Aorta (tissue), 5 donors: ENCODE measurements at regions not wholly inside any gene's neighbourhood (a gene's known extent, or its start where the extent isn't known, plus 50 kb on each side); places are given as distances from the start of the nearest gene placed in this dataset.
A peak's percentile ranks its signal among the peaks of the same experiment; 100 is the strongest.
"Not testable (repeated sequence)": the region's sequence is repeated elsewhere in the genome, so short reads cannot be mapped to it uniquely, and the experiment has no call there.

Experiments
- ATAC-seq: fragments of 200-7000 bp; cut with Tn5 transposase; one replicate; pipeline ENCODE4 v1.9.1; 2022; ENCODE audit warnings: moderate library complexity; ENCODE audit not compliant: low FRiP score
- DNase-seq, 2 donors: peaks; one replicate each; pipeline ENCODE4 v3.0.0-alpha.2; 2020
- H3K27ac ChIP-seq, 2 donors: one replicate each; pipeline ENCODE4 v1.5.1; 2013; ENCODE audit warnings: low read length in 2 of 2, mild to moderate bottlenecking in 2 of 2, moderate library complexity in 2 of 2, control low read depth in 1 of 2, inconsistent platforms in 1 of 2, low read depth in 1 of 2
- H3K27me3 ChIP-seq, 2 donors: one replicate each; pipeline ENCODE4 v1.6.1; 2013; ENCODE audit warnings: control low read depth in 1 of 2, low read length in 1 of 2, mild to moderate bottlenecking in 1 of 2, moderate library complexity in 1 of 2; ENCODE audit not compliant: insufficient read depth in 2 of 2, control insufficient read depth in 1 of 2
- H3K36me3 ChIP-seq, 2 donors: one replicate each; pipeline ENCODE4 v1.6.1; 2013; ENCODE audit warnings: control low read depth in 1 of 2, low read length in 1 of 2, mild to moderate bottlenecking in 1 of 2; ENCODE audit not compliant: insufficient read depth in 2 of 2, control insufficient read depth in 1 of 2
- H3K4me1 ChIP-seq, 2 donors: one replicate each; pipeline ENCODE4 v1.6.1; 2013; ENCODE audit warnings: low read length in 2 of 2, control low read depth in 1 of 2, mild to moderate bottlenecking in 1 of 2, moderate library complexity in 1 of 2; ENCODE audit not compliant: insufficient read depth in 2 of 2, control insufficient read depth in 1 of 2
- H3K4me3 ChIP-seq, 2 donors: one replicate each; pipeline ENCODE4 v1.5.1; 2013; ENCODE audit warnings: low read length in 2 of 2, control low read depth in 1 of 2, mild to moderate bottlenecking in 1 of 2
- H3K9me3 ChIP-seq: one replicate; pipeline ENCODE4 v1.6.1; 2013; ENCODE audit warnings: mild to moderate bottlenecking, low read length; ENCODE audit not compliant: control insufficient read depth
- WGBS, 2 donors: extraction: QIAGEN DNeasy Blood & Tissue Kit; methylation state at CpG; one replicate each; pipeline ENCODE4 v1.1.7; 2013; 5-methylcytosine and 5-hydroxymethylcytosine counted together
- intact Hi-C, 2 donors: fragments of 100-400 bp; cut with DNase I; formaldehyde crosslinking; loops; one replicate each; pipeline versions ENCODE4 v1.14.2 to v1.15.0; 2022
- donor health status: healthy with polysubstance abuse.
- donor health status: Bipolar disorder and iron deficiency.
- donor health status: DM: no; HTN: no; CAD: no.
- donor health status: DM: no; HTN: no; CAD: no.
- donor health status: DM: yes; HTN: yes; CAD: no.

- H3K27ac ChIP-seq = peak overlapping the region; percentile 81 to 84
- intact Hi-C loops = loop anchor here in 1 of 2 donors (2.0 kb wide), 1 partner anchor 293 kb away; no protein-coding TSS in a partner anchor
- no peaks in the 10 kb centered on the region for H3K27me3 ChIP-seq
- DNase-seq = peak in 1 of 2 donors; percentile 71
- no peak overlapping the region for H3K4me3 ChIP-seq
- WGBS, 2 donors = 0 to 7% methylated on average over 2 of the region's 2 CpGs
- no peaks in the 10 kb centered on the region for H3K9me3 ChIP-seq
- H3K36me3 ChIP-seq = no peaks in the 10 kb centered on the region
- ATAC-seq = peak; percentile 81
- peaks cover 1 to 2% of the 10 kb centered on the region in 2 donors for H3K4me1 ChIP-seq
Measured at GRCh38 chr4:188332265-188332664, 193.0 kb downstream of the TRIML1 start.

- Histone ChIP-seq H3K36me3 (no peaks in the 10 kb centered on the region), H3K4me1 (peaks cover 1 to 8% of the 10 kb centered on the region in 2 donors), H3K27me3 (no peaks in the 10 kb centered on the region), H3K27ac (no peak overlapping the region), H3K9me3 (no peaks in the 10 kb centered on the region), H3K4me3 (no peak overlapping the region)
- ATAC-seq = no peak
- WGBS, 2 donors = 97 to 98% methylated on average over 23 of the region's 23 CpGs
- intact Hi-C loops = no loop called here
- DNase-seq = no peak
Measured at GRCh38 chr4:188336891-188337290, 197.7 kb downstream of the TRIML1 start.

- intact Hi-C loops = no loop called here
- no peaks in the 10 kb centered on the region for H3K36me3 ChIP-seq
- no peaks in the 10 kb centered on the region for H3K27me3 ChIP-seq
- 88 to 90% methylated on average over 7 of the region's 7 CpGs for WGBS, 2 donors
- H3K4me1 ChIP-seq = peaks cover 0 to 6% of the 10 kb centered on the region in 2 donors
- ATAC-seq = no peak
- no peak overlapping the region for H3K4me3 ChIP-seq
- no peaks in the 10 kb centered on the region for H3K9me3 ChIP-seq
- no peak for DNase-seq
- no peak overlapping the region for H3K27ac ChIP-seq
Measured at GRCh38 chr4:188341428-188341827, 202.2 kb downstream of the TRIML1 start.

- no peaks in the 10 kb centered on the region for H3K9me3 ChIP-seq
- ATAC-seq = no peak
- no peaks in the 10 kb centered on the region for H3K27me3 ChIP-seq
- no peaks in the 10 kb centered on the region for H3K4me1 ChIP-seq
- WGBS, 2 donors = 44 to 57% methylated on average over 9 of the region's 9 CpGs
- no peak overlapping the region for H3K4me3 ChIP-seq
- H3K36me3 ChIP-seq = no peaks in the 10 kb centered on the region
- intact Hi-C loops = no loop called here
- DNase-seq = no peak
- no peak overlapping the region for H3K27ac ChIP-seq
Measured at GRCh38 chr4:188346171-188346809, 207.0 kb downstream of the TRIML1 start.

GRCh38 chr4:188347339-188347738 is 208.1 kb downstream of the TRIML1 start:
- Histone ChIP-seq H3K4me3 (no peak overlapping the region), H3K27ac (no peak overlapping the region), H3K36me3 (no peaks in the 10 kb centered on the region), H3K27me3 (no peaks in the 10 kb centered on the region), H3K4me1 (no peaks in the 10 kb centered on the region), H3K9me3 (no peaks in the 10 kb centered on the region)
- ATAC-seq = no peak
- intact Hi-C loops = no loop called here
- DNase-seq = no peak
- WGBS, 2 donors = 81 to 84% methylated on average over 4 of the region's 4 CpGs

- 93 to 97% methylated on average over 10 of the region's 10 CpGs for WGBS, 2 donors
- ATAC-seq, intact Hi-C loops, H3K27me3 ChIP-seq, H3K36me3 ChIP-seq, DNase-seq, H3K27ac ChIP-seq, H3K4me1 ChIP-seq, H3K9me3 ChIP-seq, H3K4me3 ChIP-seq: not testable (repeated sequence)
Measured at GRCh38 chr4:188349569-188349968, 210.3 kb downstream of the TRIML1 start.

GRCh38 chr4:188363196-188363595 is 224.0 kb downstream of the TRIML1 start:
- H3K27ac ChIP-seq = no peak overlapping the region
- intact Hi-C loops = no loop called here
- no peak overlapping the region for H3K4me3 ChIP-seq
- no peaks in the 10 kb centered on the region for H3K36me3 ChIP-seq
- no peaks in the 10 kb centered on the region for H3K27me3 ChIP-seq
- no peak for ATAC-seq
- no peak for DNase-seq
- no peaks in the 10 kb centered on the region for H3K9me3 ChIP-seq
- WGBS, 2 donors = 93 to 95% methylated on average over 1 of the region's 1 CpG
- H3K4me1 ChIP-seq = no peaks in the 10 kb centered on the region

GRCh38 chr4:188370777-188371176 is 231.5 kb downstream of the TRIML1 start:
- no peaks in the 10 kb centered on the region for H3K9me3 ChIP-seq
- DNase-seq = no peak
- no peaks in the 10 kb centered on the region for H3K36me3 ChIP-seq
- 88 to 89% methylated on average over 3 of the region's 3 CpGs for WGBS, 2 donors
- H3K4me3 ChIP-seq = no peak overlapping the region
- H3K4me1 ChIP-seq = no peaks in the 10 kb centered on the region
- H3K27ac ChIP-seq = no peak overlapping the region
- H3K27me3 ChIP-seq = no peaks in the 10 kb centered on the region
- intact Hi-C loops = loop anchor here (5.0 kb wide), 2 partner anchors 768 to 1643 kb away; no protein-coding TSS in a partner anchor
- ATAC-seq = no peak

GRCh38 chr4:188372058-188372457 is 232.8 kb downstream of the TRIML1 start:
- H3K4me3 ChIP-seq = no peak overlapping the region
- WGBS, 2 donors = 12 to 15% methylated on average over 1 of the region's 1 CpG
- intact Hi-C loops = loop anchor here (2.0 to 5.0 kb wide), 3 partner anchors 765 to 1645 kb away; no protein-coding TSS in a partner anchor
- no peaks in the 10 kb centered on the region for H3K27me3 ChIP-seq
- H3K4me1 ChIP-seq = no peaks in the 10 kb centered on the region
- no peaks in the 10 kb centered on the region for H3K9me3 ChIP-seq
- ATAC-seq (no peak), DNase-seq (no peak)
- no peak overlapping the region for H3K27ac ChIP-seq
- H3K36me3 ChIP-seq = no peaks in the 10 kb centered on the region
